HG03457 (cell line): ENCODE measurements at regions not wholly inside any gene's neighbourhood (a gene's known extent, or its start where the extent isn't known, plus 50 kb on each side); places are given as distances from the start of the nearest gene placed in this dataset.
"Not testable (repeated sequence)": the region's sequence is repeated elsewhere in the genome, so short reads cannot be mapped to it uniquely, and the experiment has no call there.

Experiments used
- ATAC-seq: cut with Tn5 transposase; IDR thresholded peaks from one replicate; pipeline ENCODE4 v1.9.1; 2021; ENCODE audit warnings: moderate number of reproducible peaks; ENCODE audit not compliant: unreplicated experiment

- ATAC-seq: no peak
Measured at GRCh38 chr12:47412601-47413236, 293.1 kb downstream of the RPAP3 start.

GRCh38 chr12:47411966-47412365 is 293.9 kb downstream of the RPAP3 start:
- ATAC-seq: no peak

GRCh38 chr12:47410862-47411261 is 295.0 kb downstream of the RPAP3 start:
- ATAC-seq: no peak

GRCh38 chr12:47410383-47410782 is 295.4 kb downstream of the RPAP3 start:
- ATAC-seq: no peak

GRCh38 chr12:47409310-47409987 is 296.4 kb downstream of the RPAP3 start:
- no peak for ATAC-seq

GRCh38 chr12:47408171-47408871 is 297.5 kb downstream of the RPAP3 start:
- ATAC-seq: peak; percentile 88

- no peak for ATAC-seq
Measured at GRCh38 chr12:47407463-47408129, 298.2 kb downstream of the RPAP3 start.

GRCh38 chr12:47403681-47404080 is 302.1 kb downstream of the RPAP3 start:
- no peak for ATAC-seq

GRCh38 chr12:47401196-47401595 is 304.6 kb downstream of the RPAP3 start:
- not testable (repeated sequence) for ATAC-seq

- ATAC-seq: no peak
Measured at GRCh38 chr12:47400266-47400665, 305.6 kb downstream of the RPAP3 start.

- peak; percentile 52 for ATAC-seq
Measured at GRCh38 chr12:47397664-47398281, 308.1 kb downstream of the RPAP3 start.

GRCh38 chr12:47396902-47397663 is 308.7 kb downstream of the RPAP3 start:
- ATAC-seq: no peak

- no peak for ATAC-seq
Measured at GRCh38 chr12:47394070-47394469, 311.8 kb downstream of the RPAP3 start.

GRCh38 chr12:47393403-47393790 is 312.4 kb downstream of the RPAP3 start:
- ATAC-seq: no peak

GRCh38 chr12:47391566-47391965 is 311.8 kb upstream of the AMIGO2 start:
- no peak for ATAC-seq

- no peak for ATAC-seq
Measured at GRCh38 chr12:47388712-47389111, 309.0 kb upstream of the AMIGO2 start.

GRCh38 chr12:47387994-47388393 is 308.2 kb upstream of the AMIGO2 start:
- no peak for ATAC-seq

GRCh38 chr12:47385653-47386052 is 305.9 kb upstream of the AMIGO2 start:
- ATAC-seq: no peak

- ATAC-seq: no peak
Measured at GRCh38 chr12:47383942-47384341, 304.2 kb upstream of the AMIGO2 start.

- no peak for ATAC-seq
Measured at GRCh38 chr12:47382305-47382704, 302.5 kb upstream of the AMIGO2 start.
